GM21619 (cell line): ENCODE measurements at regions not wholly inside any gene's neighbourhood (a gene's known extent, or its start where the extent isn't known, plus 50 kb on each side); places are given as distances from the start of the nearest gene placed in this dataset.

ENCODE experiments used
- ATAC-seq: cut with Tn5 transposase; IDR thresholded peaks from one replicate; pipeline ENCODE4 v1.9.1; 2021; ENCODE audit not compliant: unreplicated experiment

DNA sequence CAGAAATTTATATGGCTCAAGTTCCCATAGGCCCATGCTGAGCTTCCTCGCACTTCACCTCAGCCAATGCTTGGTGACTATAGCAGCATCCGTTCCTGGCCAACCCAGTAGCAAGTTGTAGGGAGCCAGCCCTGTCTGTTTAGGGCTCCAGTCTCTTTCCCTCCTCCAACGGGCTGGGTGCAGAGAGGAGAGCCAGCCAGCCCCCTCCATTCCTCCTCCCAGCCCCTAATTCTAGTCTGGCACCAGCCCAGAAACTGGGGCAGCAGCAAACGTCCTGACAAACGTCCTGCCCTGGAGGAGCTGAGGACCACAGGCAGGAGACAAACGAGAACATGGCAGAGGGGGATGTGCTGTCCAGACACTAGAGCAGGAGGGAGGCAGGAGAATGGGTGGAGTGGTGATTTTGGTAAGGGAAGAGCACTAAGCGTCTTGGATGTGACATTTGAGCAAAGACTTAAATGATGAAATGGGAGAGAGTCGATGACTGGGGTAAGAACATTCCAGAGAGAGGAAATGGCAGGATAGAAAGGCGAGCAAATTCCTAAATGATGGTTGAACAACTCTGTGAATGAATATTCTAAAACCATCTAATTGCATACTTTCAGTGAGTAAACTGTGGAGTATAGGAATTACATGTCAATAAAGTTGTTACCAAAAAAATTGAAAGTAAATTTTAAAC, 222.5 kb upstream of the DAPK1 start:
- no peak for ATAC-seq

DNA sequence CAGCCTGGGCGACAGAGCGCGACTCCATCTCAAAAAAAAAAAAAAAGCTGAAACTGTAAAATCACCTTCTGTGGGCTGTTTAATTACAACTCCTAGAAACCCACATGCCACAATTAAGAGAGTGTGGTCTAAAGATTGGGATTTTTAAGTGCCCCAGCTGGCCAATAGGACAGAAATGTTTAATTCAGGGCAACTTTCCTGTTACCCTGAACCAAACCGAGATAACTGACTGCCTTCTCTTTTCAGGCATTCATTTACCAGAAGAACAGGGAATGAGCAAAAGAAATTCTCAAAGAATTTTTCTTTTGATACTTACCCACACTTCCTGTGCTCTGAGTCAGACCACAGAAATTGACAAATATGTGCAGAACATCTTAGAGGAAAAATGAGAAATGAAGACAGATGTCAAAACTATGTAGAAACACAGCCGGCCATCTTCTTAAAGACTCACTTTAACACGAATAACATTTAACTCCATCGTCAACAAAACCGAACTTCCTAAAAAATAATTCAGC, 221.3 kb upstream of the DAPK1 start:
- no peak for ATAC-seq

DNA sequence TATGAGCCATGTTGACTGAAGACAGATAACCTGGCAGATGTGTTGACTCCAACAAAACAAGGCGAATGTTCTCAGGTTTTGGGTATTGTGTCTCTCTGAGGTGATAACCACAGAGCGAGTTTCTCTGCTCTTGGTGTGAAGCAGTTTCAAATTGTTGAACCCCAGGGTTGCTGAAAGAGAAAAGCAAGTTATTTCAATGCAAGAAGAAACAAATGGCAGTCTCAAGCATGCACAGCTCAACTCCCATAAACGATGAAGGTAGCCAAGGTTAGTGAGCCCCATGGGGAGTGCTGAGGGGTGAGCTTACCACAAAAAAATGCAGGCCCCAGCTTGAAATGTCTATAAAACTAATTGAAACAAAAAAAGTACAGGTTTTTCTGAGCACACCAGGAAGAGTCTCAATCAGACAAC, 220.8 kb upstream of the DAPK1 start:
- ATAC-seq = no peak

DNA sequence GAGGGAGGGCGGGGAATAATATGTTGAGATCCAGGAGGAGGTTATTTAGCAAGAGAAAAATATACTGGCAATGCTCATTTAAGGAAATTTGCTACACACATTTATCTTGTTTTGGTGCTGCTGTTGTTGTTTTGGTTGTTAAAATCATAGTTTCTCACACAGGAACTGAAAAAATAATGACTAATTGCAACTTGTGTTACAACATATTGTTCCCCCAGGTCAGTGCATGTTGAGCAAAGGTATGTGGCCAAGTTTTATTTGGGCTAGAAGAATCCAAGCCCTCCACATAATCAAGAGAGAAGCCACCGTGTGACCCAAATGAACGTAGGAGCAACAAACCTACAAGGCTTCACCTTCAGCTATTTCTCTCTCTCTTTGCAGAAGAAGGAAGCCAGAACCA, 220.3 kb upstream of the DAPK1 start:
- no peak for ATAC-seq

DNA sequence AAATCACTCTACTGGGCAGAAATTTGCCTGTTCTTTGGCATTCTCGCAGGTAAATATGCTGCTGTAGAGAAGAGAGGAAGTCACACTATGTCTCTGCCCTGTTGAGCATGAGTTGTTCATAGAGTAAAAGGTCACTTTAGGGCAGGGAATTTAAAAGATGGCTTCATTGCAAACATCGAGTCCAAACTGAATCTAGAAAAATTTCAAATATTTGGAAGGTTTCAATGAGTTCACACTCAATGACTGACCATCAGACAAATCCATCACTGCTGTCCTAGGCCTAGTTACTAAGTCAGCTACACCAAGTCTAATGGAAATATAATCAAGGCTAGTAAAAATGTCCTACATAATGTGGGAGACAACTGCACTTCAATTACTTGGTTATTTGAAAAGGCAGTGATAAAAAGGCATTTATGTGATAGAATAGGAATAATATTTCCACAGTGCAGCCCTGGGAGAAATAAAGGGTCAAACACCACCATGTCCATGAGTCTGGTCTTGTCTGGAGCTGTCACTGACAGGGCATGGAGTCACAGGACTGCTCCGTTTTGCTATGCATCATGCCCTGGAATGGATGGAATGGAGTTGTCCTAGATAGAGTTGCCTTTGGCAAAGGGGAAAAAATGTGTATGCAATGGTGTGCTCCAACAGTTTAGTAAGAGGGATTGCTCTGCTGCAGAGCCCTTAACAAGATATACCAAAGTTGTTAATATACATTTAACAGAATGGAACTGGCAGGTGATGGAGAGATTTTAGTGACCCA, 218.5 kb upstream of the DAPK1 start:
- no peak for ATAC-seq

DNA sequence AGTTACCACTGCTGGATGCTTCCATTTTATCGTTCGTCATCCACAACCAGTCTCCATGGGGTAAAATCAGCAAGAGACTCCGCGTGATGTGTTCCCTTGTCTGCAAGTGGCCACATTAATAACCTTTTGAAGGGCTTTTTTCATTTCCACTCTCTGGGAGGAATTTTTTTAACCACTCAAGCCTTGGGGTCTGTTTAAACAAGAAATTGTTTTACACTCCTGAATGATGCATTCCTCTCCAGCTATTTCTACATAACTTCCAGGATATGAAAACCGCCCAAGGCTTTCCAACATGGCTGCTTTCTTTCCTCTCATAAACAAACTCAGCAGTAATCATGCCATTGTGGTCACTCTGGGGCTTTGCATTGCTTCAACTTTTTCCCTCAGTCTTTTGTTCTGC, 217.2 kb upstream of the DAPK1 start:
- no peak for ATAC-seq

DNA sequence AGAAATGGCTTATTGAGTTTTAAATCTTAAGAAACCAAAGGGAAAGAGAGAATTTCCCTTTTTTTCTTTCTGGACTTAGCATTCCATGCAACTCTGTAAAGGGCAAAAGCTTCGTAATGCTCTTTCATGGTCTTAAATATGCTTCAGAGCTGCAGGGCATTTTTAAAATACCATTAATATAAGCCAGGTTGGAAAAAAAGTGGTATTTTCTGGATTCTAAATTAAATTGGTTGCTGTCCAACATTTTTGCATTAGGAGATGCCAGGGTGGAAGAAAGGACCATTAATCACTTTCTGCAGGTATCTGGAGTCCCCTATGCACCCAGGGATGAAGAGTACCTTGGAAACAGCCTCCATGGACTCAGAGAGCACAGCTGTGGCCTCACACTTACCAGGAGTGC, 215.1 kb upstream of the DAPK1 start:
- no peak for ATAC-seq

DNA sequence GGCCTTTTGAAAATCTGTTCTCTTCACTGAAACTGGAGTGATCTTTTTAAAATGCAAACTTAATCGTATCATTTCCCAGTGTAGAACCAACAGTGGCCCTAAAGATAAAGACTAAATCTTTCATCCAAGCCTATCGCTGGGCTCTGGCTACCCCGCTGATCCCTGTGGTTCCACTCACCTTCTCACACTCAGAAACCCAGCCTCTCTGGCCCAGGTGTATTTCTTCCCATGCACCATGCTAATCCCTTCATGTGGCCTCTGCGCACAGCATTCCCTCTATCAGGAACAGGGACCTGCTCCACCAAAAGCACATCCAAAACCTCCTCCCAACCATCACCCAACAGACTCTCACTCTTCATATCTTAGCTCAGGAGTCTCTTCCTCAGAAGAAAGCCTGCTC, 214.1 kb upstream of the DAPK1 start:
- ATAC-seq = no peak

DNA sequence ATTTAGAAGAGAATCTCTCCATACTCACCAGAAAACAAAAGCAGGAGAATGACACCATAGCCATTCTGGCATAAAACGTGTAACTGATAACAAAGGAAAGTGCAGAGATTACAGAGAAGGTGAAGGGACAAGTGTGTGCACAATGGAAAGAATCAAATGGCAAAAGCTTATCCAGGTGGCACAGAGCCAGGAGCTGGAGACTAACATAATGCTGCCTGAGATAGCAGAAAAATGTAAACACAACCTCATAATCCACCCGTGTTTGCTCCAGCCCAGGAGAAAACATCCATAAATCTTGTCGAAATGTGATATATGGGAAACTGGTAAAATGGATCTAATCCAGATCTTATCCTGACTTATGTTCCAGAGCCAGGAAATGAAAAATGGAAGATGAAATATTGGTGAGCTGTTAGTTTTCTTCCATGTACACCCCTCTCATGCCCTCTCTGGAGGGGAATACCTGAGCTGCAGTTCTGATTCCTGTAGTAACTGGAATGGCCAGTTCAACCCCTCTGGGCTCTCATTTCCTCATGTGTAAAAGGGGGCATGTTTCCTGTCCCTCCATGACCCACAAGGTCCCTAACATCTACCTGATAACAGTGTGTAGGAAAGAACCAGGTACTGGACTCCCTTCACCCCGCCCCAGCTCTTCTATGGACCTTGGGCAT, 212.3 kb upstream of the DAPK1 start:
- ATAC-seq = no peak

DNA sequence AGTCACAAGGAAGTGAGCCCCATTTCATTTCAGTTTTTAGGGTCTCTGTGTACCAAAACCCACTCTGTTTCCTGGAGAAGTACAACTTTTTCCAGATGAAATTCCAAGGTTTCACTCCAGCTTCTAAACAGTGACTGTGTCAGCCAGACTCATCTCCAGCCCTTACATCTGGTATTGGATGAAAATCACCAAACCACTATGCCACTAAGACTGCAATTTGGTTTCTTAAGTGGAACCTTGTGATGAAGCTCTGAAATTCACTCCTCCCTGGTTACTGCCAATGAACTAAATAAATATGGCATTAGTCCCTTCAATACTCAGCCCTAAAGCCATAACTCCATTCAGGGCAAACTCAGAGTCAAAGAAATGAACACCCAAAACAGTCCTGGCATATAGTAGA, 211.2 kb upstream of the DAPK1 start:
- no peak for ATAC-seq

DNA sequence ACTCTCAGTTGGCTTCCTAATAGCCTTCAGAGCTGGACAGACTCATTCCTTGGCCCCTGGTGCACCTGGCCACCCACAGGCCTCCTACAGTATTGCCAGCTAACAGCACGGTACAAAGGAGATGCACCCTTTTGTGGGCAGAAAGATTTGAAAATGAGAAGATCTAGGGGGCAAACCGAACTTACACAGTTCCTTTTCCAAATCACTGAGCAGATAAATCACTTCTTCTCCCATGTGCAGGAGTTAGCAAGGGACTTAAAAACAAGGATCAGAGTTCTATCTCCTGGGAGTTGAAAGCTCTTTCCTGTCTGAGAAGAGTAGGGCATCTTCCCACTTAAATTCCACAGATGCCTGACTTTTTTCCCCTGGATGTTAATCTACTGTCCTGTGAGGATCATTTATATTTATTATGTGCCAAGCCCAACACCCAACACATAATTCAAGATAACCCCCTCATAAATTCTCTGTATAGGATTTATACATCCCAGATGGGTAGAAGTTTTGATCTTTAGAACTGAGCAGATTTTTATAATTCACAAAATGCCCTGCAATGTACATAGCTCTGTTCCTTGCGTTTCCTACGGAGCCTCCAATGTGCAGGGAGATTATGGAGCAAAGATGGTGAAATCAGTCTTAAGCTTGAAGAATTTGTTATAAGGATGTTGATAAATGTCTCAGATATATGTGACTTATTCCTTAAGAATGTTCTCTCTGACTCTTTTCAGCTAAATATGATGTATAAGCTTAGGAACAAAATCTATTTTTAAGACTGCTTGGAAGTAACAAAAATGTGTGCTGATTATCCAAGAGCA, 207.2 kb upstream of the DAPK1 start:
- ATAC-seq = no peak

DNA sequence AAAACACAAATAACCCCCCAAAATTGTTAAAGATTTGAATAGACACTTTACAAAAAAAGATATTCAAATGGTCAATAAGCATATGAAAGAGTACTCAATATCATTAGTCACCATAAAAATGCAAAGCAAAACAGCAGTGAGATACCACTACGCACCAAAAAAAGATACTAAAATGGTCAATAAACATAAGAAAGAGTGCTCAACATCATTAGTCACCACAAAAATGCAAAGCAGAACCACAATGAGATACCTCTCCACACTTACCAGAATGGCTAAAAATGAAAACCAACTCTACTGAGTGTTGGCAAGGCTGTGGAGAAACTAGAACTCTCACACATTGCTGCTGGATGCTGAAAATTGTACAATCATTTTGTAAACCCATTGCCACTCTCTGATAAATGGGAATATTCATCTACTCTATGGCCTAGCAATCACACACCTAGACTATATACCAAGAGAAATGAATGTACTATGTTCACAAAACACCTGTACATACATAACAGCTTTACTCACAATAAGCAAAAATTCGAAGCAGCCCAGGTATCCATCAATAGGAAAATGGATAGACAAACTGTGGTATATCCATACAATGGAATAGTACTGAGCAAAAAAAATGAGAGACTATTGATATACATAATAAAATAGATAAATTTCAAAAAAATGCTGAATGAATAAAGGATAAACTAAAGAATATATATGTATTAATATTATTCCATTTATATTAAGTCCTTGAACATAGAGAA, 205.0 kb upstream of the DAPK1 start:
- no peak for ATAC-seq

DNA sequence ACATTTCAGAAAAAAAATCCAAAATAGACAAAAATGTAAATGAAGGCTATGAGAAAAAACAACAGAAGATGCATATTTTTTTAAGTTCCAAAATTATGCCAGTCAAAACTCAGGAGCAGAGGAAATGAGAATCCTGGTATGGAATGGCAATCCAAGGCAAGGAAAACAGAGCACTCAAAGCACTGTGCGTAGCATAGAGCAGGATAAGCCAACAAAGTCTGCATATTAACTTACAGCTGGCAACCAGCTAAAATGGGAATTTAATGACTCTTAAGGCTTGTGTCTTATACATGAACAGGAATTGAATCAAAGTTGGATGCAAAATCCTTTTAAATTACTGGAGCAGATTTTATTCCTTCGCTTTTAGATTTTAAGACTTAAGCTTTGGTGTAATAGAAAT, 203.5 kb upstream of the DAPK1 start:
- no peak for ATAC-seq

DNA sequence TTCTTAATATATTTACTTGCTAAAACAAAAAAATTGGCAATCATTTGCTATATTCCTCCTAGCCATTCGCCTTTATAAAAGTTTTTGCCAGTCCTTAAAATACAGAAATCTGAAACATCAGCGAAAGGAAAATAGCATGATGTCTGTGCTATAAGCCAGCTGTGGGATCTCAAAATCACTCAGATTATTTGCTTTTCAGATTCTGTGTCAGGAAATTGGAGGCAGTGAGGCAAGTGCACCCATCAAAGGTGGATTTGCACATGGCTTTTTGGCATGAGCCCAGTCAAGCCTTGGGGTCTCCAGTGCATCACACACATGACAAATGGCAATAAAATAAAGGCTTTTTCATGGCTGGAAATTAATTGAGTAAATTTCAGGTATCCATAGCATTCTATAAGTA, 196.8 kb upstream of the DAPK1 start:
- ATAC-seq = no peak

DNA sequence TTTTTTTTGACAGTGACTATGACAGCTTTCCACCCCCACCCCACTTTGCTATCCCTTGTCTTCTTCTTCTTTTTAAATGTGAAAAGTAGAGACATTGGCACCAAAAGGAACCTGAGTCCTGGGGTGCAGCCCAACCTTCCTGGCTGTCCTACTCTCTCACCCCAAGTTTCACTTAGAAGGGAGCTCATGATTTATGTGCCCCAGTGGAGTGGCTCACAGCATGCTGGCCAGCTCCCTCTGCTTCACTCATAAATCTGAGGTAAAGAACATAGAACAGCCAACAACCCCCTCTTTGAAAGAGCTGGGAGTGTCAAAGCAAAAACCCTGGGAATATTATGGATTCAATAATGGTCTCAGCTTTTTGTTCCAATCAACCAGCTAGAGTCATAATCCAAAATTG, 196.3 kb upstream of the DAPK1 start:
- ATAC-seq = no peak

DNA sequence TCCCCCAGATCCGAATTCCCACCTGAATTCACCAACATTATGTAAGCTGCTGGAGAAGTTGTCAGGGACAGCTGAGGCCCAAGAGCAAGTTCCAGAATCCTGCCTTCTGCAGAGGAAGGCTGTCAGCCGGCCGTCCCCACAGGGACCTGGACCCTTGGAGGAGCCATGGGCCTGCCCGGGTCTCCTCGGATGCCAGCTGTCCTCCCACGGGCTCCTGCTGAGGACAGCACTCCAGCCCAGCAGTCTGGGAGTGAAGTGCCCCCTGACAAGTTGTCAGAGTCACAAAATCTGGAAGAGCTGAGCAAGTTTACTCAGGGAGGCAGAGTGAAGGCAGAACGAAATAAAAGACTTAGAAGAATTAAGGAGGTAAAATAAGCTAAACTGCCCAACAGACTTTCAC, 192.5 kb upstream of the DAPK1 start:
- no peak for ATAC-seq

DNA sequence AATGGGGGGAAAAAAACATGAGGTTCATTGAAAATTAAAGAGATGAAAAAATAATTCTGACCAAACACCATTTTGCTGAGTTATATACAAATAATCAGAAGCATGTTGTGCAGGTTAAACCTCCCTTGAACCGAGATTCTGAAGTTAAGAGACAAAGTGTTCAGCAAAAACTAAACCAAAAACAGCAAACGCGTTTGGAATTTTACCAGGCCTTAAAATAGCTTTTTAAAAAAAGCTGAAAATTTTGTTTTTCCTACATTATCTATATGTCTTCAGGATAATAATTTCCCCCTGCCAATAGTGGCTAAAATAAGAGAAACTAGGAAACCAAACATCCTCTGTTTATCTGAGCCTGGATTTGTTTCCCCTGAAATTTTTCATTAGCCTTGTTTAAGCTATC, 191.7 kb upstream of the DAPK1 start:
- no peak for ATAC-seq

DNA sequence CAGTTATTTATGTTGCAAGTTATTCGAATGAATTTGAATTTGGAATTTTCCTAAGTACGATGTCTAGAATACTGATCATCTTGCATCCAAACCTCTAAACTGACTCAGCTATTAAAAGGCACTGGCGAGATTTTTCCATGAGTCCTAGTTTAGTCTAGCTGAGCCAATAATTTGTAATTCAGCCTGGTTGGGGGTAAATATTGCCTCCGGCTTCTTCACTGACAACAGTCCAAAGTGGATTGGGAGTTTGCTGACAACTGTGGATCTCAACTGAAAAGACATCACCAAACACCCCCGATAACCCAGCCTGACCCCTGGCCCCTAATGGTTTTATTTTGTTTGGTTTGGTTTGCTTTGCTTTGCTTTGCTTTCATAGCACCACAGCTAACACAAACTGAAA, 189.8 kb upstream of the DAPK1 start:
- no peak for ATAC-seq

DNA sequence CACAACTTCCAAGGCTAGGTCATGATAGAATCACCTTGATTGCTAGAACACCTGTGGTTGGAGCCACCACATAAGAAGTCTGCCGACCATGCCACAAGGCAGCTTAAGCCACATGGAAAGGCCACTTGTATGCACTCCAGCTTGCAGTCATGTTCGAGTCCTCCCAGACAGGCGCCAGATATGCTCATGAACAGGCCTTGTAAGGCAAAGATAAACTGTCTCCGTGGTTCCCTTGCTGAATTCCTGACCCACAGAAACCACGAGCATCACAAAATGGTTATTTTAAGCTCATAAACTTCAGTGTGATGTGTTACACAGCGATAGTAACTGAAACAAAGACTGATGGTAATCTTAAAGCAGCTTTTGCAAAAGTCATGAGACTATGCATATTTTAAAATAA, 188.4 kb upstream of the DAPK1 start:
- no peak for ATAC-seq

DNA sequence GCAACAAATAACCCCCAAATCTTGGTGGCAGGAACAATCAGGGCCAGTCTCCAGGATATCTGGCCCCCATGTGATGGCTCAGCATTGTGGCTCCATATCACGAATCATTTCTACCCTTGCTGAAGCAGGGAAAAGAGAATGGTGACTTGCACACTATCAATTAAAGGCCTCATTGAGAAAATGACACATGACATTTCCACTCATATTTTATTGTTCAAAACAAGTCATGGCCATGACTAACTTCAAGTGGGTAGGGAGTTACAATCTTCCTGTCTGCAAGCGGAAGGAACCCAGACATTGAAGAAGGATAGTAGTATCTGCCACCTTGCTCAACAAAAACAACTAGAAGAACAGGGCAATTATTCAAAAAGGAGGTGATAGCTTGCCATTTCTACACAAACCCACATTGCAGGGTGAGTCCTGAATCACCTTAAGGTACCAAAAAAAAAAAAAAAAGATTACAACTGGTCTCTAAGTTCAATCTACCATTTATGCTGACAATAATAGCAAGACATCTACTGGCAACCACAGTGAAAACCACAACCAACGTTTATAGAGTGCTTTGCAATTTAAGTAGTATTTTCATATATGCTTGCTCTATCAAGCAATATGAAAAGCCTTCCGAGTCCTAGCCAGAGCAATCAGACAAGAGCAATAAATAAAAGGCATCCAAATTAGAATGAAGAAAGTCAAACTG, 186.7 kb upstream of the DAPK1 start:
- ATAC-seq = no peak
